LNCAP (cell line): ENCODE measurements at regions not wholly inside any gene's neighbourhood (a gene's known extent, or its start where the extent isn't known, plus 50 kb on each side); places are given as distances from the start of the nearest gene placed in this dataset.

Experiments
- CTCF ChIP-seq: fragments of 450-650 bp; IDR thresholded peaks from 2 replicates; pipeline ENCODE4 v1.5.1; 2017; ENCODE audit warnings: mild to moderate bottlenecking

- TF ChIP-seq CTCF = no peak
Observed at GRCh38 chr2:204161886-204162285, 225.3 kb downstream of the ICOS start.

DNA sequence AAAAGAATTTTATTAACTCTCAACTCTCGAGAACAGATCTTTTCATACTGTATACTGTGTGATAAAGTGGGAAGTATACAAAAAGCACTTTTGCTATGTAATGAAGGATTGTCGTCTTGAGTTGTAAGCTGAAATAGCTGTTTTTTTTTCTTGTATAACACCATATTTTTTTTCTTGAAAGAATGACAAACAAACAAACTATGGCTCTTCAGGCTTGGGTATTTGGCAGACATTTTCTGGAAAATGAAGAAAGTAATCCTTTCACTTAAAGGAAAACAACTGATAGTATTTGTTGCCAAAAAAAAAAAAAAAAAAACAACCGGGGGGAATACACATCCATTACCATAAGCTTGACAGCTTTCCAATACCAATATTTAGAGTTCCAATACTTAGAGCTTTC lies 230.4 kb downstream of the ICOS start:
- TF ChIP-seq CTCF = no peak

GRCh38 chr2:204170411-204170810 lies 233.8 kb downstream of the ICOS start:
- TF ChIP-seq CTCF = no peak

DNA sequence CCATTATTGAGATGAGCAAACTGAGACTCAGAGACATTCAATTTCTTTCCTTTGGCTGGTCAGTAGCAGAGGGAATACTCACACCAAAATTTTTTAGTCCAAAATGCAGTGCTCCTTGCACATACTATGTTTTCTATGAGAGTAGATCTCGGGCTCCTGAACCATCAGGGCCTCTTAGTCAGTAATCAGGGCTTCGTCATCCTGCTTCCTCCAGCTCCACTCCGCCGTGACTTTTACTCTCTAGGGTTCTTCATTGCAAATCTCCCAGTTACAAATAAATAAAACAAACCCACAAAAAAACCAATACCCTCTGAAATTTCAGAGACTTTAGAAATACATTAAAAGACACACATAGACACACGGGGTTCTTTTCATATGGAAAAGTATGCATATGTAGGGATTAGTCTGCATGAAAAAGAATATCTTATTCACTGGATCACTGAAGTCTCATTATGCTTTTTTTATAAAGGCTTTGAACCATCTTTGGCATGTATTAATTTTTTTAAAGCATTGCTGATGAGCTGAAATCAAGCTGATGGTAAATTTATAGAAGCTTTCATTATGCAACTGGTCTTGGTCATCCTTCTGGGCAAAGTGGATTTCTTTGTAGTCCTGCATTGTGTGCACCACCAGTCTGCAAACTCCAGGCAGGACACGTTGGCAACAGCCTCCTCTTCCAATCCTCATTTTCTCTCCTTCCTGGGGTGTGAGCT lies 235.0 kb downstream of the ICOS start:
- TF ChIP-seq CTCF = no peak

DNA sequence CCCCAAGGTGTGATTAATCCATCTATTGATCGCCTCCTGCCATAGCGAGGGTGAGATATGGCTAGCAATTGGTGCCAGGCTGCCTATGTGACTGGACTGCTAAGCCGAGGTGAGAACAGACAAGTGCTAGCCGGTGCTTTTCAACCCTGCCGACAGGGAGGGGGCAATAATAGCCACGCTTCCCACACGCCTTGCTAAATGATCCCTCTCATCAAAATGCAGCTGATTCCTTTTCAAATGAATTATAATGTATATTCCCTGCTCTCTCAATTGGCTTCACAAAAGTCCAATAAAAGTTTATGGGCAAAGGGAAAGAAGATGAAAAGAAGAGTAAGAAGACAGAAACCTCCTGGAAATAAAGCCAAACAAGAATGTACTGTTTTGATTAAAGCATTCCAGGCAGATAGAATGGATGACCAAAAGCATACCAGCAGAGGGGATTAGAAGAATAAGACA lies 235.6 kb downstream of the ICOS start:
- no peak for TF ChIP-seq CTCF

DNA sequence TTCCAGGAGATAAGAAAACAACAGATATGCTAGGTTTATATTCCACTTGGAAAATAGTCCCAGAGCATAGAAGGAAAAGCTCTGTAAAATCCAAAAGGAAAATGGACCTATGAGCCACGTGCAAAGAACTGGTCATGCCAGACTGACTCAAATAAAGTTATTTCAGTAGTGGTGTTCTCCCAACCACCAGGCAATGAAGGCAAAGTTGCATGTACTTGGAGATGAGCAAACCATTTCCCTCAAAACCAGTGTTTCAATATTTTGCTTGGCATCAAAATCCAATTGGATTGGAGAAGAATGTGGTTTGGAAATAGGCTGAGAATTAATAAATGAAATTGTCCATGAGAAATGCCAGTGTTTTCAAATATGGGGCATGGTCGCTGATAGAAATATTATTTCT lies 237.5 kb downstream of the ICOS start:
- no peak for TF ChIP-seq CTCF

DNA sequence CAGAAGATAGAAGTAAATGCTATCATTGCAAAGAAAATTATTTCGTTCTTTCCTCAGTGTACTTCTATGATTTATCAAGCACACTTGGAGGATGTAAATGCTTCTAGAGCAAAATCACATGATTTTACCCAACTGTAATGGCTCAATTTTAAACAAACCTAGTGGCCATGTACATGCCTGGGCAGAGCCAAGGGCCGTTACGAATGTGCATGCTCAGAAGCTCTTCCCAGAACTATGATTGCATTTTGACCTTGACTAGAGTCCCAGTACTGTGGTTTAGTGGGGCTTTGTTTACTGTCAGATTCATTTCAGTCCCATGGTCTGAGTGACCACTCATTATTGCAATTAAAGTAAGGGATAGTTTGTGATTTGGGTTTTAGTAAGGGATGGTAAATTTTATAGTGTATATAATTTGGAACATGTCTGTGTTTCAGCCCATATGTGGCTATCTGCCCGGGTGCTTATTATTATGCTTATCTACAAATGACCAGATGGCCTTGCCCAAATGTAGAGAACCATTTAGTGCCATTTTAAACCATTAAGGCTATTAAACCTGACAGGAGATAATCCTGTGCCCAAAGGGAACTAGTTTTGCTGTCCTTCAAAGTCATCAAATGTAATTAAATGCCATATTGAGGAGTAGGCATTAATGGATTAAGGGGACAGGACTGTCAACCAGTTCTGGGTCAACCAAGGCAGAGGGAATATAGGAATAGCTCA lies 239.1 kb downstream of the ICOS start:
- no peak for TF ChIP-seq CTCF
